ENCODE measurements at regions not wholly inside any gene's neighbourhood (a gene's known extent, or its start where the extent isn't known, plus 50 kb on each side); places are given as distances from the start of the nearest gene placed in this dataset.
"Not testable (repeated sequence)": the region's sequence is repeated elsewhere in the genome, so short reads cannot be mapped to it uniquely, and the experiment has no call there.

DNA sequence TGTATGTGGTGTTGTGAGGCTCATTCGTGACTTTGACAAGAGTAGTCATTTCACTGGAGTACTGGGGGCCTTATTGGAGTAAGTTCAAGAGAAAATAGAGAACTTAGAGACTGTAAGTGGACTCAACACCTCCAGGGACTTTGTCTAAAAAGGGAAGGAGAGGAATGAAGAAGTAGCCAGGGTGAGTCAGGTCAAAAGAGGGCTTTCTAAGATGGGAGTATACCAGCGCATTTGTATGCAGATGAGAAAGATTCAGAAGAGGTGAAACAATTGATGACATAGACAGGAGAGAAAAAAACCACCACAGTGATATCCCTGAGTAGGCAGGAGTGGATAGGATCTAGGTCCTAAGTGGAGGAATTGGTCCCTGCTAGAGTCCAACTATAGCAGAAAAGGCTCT is 246.8 kb downstream of the IKZF2 start:
- Mint-ChIP-seq H3K36me3 (ENCODE audit: low read depth) (no peaks in the 10 kb centered on the region), H3K4me3 (no peak overlapping the region), H3K27me3 (no peaks in the 10 kb centered on the region), H3K4me1 (no peaks in the 10 kb centered on the region), H3K9me3 (peaks cover 3% of the 10 kb centered on the region), H3K27ac (no peak overlapping the region)
- no peak for DNase-seq
- no peak for ATAC-seq

- no peak overlapping the region for H3K27ac Mint-ChIP-seq
- ATAC-seq (no peak), DNase-seq (no peak)
- H3K9me3 Mint-ChIP-seq = no peaks in the 10 kb centered on the region
- H3K4me3 Mint-ChIP-seq = no peak overlapping the region
- no peaks in the 10 kb centered on the region for H3K27me3 Mint-ChIP-seq
- H3K36me3 Mint-ChIP-seq (ENCODE audit: low read depth) = no peaks in the 10 kb centered on the region
- no peaks in the 10 kb centered on the region for H3K4me1 Mint-ChIP-seq
These were observed 248.0 kb downstream of the IKZF2 start for GRCh38 chr2:212903413-212903812.

- Mint-ChIP-seq H3K9me3 (no peaks in the 10 kb centered on the region), H3K4me3 (no peak overlapping the region), H3K36me3 (ENCODE audit: low read depth) (no peaks in the 10 kb centered on the region), H3K27me3 (no peaks in the 10 kb centered on the region), H3K27ac (no peak overlapping the region), H3K4me1 (no peaks in the 10 kb centered on the region)
- DNase-seq (no peak), ATAC-seq (no peak)
These were observed 249.0 kb downstream of the IKZF2 start for GRCh38 chr2:212902421-212902820.

DNA sequence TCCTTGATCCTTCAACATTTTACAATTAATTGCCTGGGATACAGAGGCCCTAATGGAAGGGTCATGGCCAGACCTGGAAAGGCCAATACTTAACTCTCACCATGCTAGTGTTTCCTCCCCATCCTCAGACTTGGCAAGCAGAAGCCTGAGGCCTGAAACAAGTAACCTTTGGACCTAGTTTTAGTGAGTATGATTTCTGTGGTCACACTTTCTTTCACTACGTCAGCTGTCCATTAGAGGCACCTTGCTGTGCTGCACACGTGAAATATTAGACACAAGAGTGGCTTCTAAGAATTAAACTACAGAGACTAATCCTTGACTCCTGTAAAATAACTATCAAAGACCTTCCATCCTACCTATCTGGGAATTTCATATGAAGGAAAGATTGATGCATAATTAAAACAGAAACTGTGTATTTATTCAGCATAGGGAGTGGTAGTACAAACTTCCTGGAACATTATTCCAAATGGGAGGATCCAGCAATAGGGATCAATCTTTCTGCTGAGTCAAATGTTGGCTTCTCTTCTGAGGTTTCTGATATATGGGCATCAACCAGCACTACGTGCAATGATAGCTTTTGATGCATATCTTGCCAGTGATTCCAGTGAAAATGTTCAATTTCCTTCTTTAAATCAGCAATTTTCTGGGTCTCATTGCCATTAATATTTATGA is 249.7 kb downstream of the IKZF2 start:
- Mint-ChIP-seq H3K27me3 (no peaks in the 10 kb centered on the region), H3K4me3 (no peak overlapping the region), H3K36me3 (ENCODE audit: low read depth) (no peaks in the 10 kb centered on the region), H3K9me3 (no peaks in the 10 kb centered on the region), H3K4me1 (no peaks in the 10 kb centered on the region), H3K27ac (no peak overlapping the region)
- no peak for ATAC-seq
- DNase-seq = no peak

- H3K4me1 Mint-ChIP-seq = no peaks in the 10 kb centered on the region
- ATAC-seq = no peak
- H3K4me3 Mint-ChIP-seq = no peak overlapping the region
These were observed 250.7 kb downstream of the IKZF2 start for GRCh38 chr2:212900715-212901114.

DNA sequence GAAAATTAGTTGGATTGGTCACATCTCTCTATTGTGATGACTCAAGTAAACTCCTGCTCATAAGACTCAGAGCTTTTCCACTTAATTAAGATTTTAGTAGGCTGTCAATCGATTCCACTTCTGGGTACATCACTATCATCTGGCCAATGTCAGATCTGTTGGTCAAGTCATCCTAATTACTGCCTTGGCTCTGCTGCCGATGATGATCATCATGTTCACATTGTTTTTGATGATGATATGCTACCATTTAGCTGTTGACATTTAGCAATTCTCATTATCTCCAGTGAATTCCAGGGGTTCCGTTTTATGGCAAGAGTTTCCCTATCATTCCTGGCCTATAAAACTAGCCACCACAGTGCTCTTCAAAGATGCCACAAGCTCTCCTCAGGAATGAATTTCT is 253.4 kb downstream of the IKZF2 start:
- no peak for ATAC-seq
- Mint-ChIP-seq H3K27ac (no peak overlapping the region), H3K27me3 (no peaks in the 10 kb centered on the region), H3K9me3 (no peaks in the 10 kb centered on the region), H3K36me3 (ENCODE audit: low read depth) (no peaks in the 10 kb centered on the region), H3K4me3 (no peak overlapping the region), H3K4me1 (no peaks in the 10 kb centered on the region)
- DNase-seq = no peak

More at GRCh38 chr2:212900715-212901114, 250.7 kb downstream of the IKZF2 start:
- Mint-ChIP-seq H3K27ac (no peak overlapping the region), H3K27me3 (no peaks in the 10 kb centered on the region), H3K36me3 (ENCODE audit: low read depth) (no peaks in the 10 kb centered on the region), H3K9me3 (no peaks in the 10 kb centered on the region)
- DNase-seq = no peak

DNA sequence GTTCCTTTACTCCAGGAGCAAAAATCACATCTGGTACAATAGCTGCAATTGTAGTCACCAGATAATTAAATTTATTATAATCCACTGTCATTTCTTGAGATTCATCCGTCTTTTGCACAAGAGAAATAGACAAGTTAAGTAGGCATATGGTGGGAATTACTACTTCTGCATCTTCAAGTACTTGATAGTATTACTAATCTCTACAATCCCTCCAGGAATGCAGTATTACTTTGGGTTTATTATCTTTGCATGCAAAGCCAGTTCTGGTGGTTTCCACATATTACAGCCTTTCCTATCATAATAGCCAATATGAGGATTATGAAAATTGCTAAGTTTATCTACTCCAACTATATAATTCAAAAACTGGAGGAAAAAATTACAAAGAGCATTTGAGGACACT is 254.1 kb downstream of the IKZF2 start:
- Mint-ChIP-seq H3K4me1 (no peaks in the 10 kb centered on the region), H3K27ac (no peak overlapping the region), H3K9me3 (no peaks in the 10 kb centered on the region), H3K4me3 (no peak overlapping the region), H3K27me3 (no peaks in the 10 kb centered on the region), H3K36me3 (ENCODE audit: low read depth) (no peaks in the 10 kb centered on the region)
- ATAC-seq (no peak), DNase-seq (no peak)

- Mint-ChIP-seq H3K27ac (no peak overlapping the region), H3K4me1 (no peaks in the 10 kb centered on the region), H3K36me3 (ENCODE audit: low read depth) (no peaks in the 10 kb centered on the region), H3K9me3 (no peaks in the 10 kb centered on the region), H3K4me3 (no peak overlapping the region), H3K27me3 (no peaks in the 10 kb centered on the region)
- no peak for DNase-seq
- no peak for ATAC-seq
These were observed 257.4 kb downstream of the IKZF2 start for GRCh38 chr2:212894026-212894425.

- H3K9me3 Mint-ChIP-seq = no peaks in the 10 kb centered on the region
- H3K4me1 Mint-ChIP-seq = no peaks in the 10 kb centered on the region
- no peak for ATAC-seq
- DNase-seq = no peak
- no peaks in the 10 kb centered on the region for H3K27me3 Mint-ChIP-seq
- H3K36me3 Mint-ChIP-seq (ENCODE audit: low read depth) = no peaks in the 10 kb centered on the region
- H3K27ac Mint-ChIP-seq = no peak overlapping the region
- H3K4me3 Mint-ChIP-seq = no peak overlapping the region
These were observed 258.2 kb downstream of the IKZF2 start for GRCh38 chr2:212893216-212893615.

- DNase-seq (no peak), ATAC-seq (no peak)
- Mint-ChIP-seq H3K4me1 (no peaks in the 10 kb centered on the region), H3K27ac (no peak overlapping the region), H3K4me3 (no peak overlapping the region), H3K27me3 (no peaks in the 10 kb centered on the region), H3K9me3 (no peaks in the 10 kb centered on the region), H3K36me3 (ENCODE audit: low read depth) (no peaks in the 10 kb centered on the region)
These were observed 259.2 kb downstream of the IKZF2 start for GRCh38 chr2:212892193-212892592.

DNA sequence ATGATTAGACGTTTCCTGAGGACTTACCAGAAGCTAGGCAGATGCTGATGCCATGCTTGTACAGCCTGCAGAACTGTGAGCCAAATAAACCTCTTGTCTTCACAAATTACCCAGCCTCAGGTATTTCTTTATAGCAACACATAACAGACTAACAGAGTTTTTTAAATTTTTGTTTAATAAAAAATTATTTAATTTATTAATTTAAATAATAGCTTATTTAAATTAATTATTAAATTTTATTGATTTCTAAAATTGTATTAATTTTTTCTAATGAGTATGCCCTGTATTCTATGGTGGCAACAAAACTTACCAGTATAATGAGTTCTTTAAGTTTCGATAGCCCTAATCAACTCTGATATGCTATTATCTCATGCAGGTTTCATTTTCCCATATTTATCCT is 259.8 kb downstream of the IKZF2 start:
- Mint-ChIP-seq H3K36me3 (ENCODE audit: low read depth) (peaks cover 1% of the 10 kb centered on the region), H3K9me3 (peaks cover 4% of the 10 kb centered on the region), H3K27ac (no peak overlapping the region), H3K27me3 (no peaks in the 10 kb centered on the region), H3K4me1 (no peaks in the 10 kb centered on the region), H3K4me3 (no peak overlapping the region)
- DNase-seq (no peak), ATAC-seq (no peak)

GRCh38 chr2:212882626-212883025 is 268.8 kb downstream of the IKZF2 start:
- H3K36me3 Mint-ChIP-seq (ENCODE audit: low read depth) = peaks cover 2% of the 10 kb centered on the region
- ATAC-seq (no peak), DNase-seq (no peak)
- H3K27ac Mint-ChIP-seq = no peak overlapping the region
- H3K4me1 Mint-ChIP-seq = no peaks in the 10 kb centered on the region
- no peaks in the 10 kb centered on the region for H3K27me3 Mint-ChIP-seq
- H3K4me3 Mint-ChIP-seq = no peak overlapping the region
- H3K9me3 Mint-ChIP-seq = peaks cover 17% of the 10 kb centered on the region

DNA sequence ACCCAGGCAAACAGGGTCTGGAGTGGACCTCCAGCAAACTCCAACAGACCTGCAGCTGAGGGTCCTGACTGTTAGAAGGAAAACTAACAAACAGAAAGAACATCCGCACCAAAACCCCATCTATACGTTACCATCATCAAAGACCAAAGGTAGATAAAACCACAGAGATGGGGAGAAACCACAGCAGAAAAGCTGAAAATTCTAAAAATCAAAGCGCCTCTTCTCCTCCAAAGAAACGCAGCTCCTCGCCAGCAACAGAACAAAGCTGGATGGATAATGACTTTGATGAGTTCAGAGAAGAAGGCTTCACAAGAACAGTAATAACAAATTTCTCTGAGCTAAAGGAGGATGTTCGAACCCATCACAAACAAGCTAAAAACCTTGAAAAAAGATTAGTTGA is 274.9 kb downstream of the IKZF2 start:
- H3K27me3 Mint-ChIP-seq; ATAC-seq; H3K27ac Mint-ChIP-seq; H3K9me3 Mint-ChIP-seq; DNase-seq; H3K4me1 Mint-ChIP-seq; H3K36me3 Mint-ChIP-seq (ENCODE audit: low read depth); H3K4me3 Mint-ChIP-seq: not testable (repeated sequence)

GRCh38 chr2:212875950-212876349 is 275.5 kb downstream of the IKZF2 start:
- H3K9me3 Mint-ChIP-seq; H3K27ac Mint-ChIP-seq; ATAC-seq; H3K27me3 Mint-ChIP-seq; DNase-seq; H3K4me1 Mint-ChIP-seq; H3K4me3 Mint-ChIP-seq; H3K36me3 Mint-ChIP-seq (ENCODE audit: low read depth): not testable (repeated sequence)

DNA sequence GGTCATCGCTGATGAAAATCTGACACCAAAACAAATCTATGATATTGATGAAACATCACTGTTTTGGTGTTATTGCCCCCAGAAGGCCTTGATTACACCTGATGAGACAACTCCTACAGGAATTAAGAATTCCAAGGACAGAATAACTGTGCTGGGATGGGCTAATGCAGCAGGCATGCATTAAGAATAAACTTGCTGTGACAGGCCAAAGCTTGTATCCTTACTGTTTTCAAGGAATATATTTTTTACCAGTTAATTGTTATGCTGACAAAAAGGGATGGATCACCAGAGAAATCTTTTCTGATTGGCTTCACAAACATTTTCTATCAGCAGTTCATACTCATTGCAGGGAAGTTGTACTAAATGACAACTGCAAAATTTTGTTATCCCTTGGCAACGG is 278.2 kb downstream of the IKZF2 start:
- H3K27me3 Mint-ChIP-seq = no peaks in the 10 kb centered on the region
- no peak for ATAC-seq
- DNase-seq = no peak
- H3K36me3 Mint-ChIP-seq (ENCODE audit: low read depth) = no peaks in the 10 kb centered on the region
- peaks cover 7% of the 10 kb centered on the region for H3K9me3 Mint-ChIP-seq
- no peaks in the 10 kb centered on the region for H3K4me1 Mint-ChIP-seq
- no peak overlapping the region for H3K27ac Mint-ChIP-seq
- no peak overlapping the region for H3K4me3 Mint-ChIP-seq

DNA sequence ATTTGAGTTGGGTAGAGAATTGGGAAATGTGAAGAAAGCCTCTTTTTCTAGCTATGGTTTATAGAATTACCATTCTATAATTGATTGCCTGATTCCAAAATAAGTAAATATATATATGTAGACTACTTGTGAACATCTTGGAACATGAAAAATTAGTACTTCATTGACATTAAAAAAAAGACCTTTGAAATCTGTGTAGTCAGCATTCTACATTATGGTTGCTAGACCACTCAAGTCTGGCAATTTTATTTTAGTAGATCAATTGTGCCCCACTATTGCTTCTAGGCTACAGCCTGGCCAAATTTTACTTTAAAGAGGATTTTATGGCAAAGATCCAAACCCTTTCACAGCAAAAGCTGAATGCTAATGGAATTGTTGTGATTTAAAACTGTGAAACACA is 279.8 kb downstream of the IKZF2 start:
- no peaks in the 10 kb centered on the region for H3K36me3 Mint-ChIP-seq (ENCODE audit: low read depth)
- H3K27ac Mint-ChIP-seq = no peak overlapping the region
- DNase-seq = no peak

More for the DNA sequence above, 279.8 kb downstream of the IKZF2 start:
- Mint-ChIP-seq H3K9me3 (peaks cover 8% of the 10 kb centered on the region), H3K4me3 (no peak overlapping the region), H3K27me3 (no peaks in the 10 kb centered on the region), H3K4me1 (no peaks in the 10 kb centered on the region)
- ATAC-seq = no peak

Measured in activated naive CD8-positive, alpha-beta T cell treated with anti-CD3 and anti-CD28 coated beads, Interleukin-2, amount 50 U/mL, for 24 hours (primary cell).